ENCODE measurements at regions not wholly inside any gene's neighbourhood (a gene's known extent, or its start where the extent isn't known, plus 50 kb on each side); places are given as distances from the start of the nearest gene placed in this dataset.

DNA sequence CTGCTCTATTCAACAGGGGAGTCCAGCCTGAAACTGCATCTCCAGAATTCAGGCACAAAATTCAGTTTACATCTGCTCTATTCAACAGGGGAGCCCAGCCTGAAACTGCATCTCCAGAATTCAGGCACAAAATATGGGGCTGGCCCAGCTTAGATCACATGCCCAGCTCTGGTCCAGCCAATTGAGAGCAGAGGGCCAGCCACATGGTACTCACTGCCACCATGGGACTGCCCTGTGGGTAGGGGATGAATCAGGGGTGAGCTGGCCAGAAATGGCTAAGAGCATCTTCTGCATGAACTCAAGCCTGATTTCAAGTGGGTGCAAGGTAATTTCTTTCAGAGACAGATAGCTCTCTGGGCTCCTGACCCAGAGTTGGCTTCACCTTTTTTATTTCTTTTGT is 156.6 kb upstream of the LYZL2 start:
- H3K27me3 ChIP-seq: no peaks in the 10 kb centered on the region
- DNase-seq (ENCODE audit: low spot score): no peak
- H3K27ac ChIP-seq: peak overlapping the region; percentile 96
- peaks cover 0 to 17% of the 10 kb centered on the region in 2 donors for H3K4me1 ChIP-seq
- no peak overlapping the region for H3K4me3 ChIP-seq
- no peak for TF ChIP-seq CTCF (IDR thresholded peaks at IDR 0.05)
- no peaks in the 10 kb centered on the region for H3K9me3 ChIP-seq
- H3K36me3 ChIP-seq: no peaks in the 10 kb centered on the region

DNA sequence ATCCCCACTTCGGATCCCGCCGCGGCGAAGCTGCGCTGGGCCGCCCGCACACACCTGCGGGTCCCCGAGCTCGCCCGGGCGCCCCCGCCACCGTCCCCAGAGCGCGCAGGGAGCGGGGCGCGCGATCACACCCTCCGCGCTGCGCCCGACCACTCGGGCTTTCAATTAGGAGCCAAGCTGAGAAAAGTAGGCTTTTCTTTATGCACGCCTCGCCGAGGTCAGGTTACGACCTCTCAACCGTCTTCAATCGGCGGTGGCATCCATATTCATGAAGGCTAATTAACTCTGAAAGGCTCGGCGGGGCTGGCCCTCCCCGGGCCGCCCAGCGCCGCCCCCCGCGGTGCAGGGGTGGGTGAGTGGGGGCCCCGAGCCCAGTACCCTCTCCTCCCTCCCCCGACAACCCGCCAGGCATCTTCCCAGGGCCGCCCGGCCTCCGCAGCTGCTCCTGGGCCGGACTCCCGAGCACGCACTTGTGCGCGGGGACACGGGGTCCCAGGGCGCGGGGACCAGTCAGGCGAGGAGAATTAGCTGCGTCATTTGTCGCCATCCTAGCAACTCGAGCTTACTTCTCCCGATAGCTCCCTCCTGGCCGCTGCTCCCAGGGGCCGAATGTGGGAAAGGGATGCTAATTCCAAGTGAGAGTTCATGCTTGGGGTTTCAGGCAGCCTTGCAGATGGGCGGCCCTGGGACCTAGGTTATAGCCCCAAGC is 155.5 kb upstream of the LYZL2 start:
- peaks cover 0 to 17% of the 10 kb centered on the region in 2 donors for H3K4me1 ChIP-seq
- no peaks in the 10 kb centered on the region for H3K9me3 ChIP-seq
- TF ChIP-seq CTCF (IDR thresholded peaks at IDR 0.05): no peak
- H3K27me3 ChIP-seq: no peaks in the 10 kb centered on the region
- peak overlapping the region; percentile 96 for H3K27ac ChIP-seq
- H3K4me3 ChIP-seq: peak overlapping the region; percentile 77
- peak; percentile 90 for DNase-seq (ENCODE audit: low spot score)
- no peaks in the 10 kb centered on the region for H3K36me3 ChIP-seq

DNA sequence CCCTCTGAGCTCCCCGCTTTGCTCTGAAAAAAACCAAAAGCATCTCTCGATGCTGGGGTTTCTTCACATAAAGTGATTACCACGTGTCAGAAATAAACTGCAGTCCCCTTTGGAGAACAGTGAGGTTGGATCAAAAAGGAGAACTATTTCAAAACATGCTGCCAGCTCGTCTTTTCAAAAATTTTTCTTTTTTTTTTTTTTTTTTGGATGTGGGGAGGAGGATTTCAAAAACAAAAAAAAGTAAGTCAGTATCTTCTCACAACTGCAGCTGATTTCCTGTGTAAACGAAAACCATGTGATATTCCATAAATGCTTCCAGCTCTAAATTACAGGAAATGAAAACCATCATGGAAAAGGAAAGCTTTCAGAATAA is 155.0 kb upstream of the LYZL2 start:
- DNase-seq (ENCODE audit: low spot score): no peak
- peak overlapping the region; percentile 96 for H3K27ac ChIP-seq
- peak overlapping the region; percentile 77 for H3K4me3 ChIP-seq
- H3K27me3 ChIP-seq: no peaks in the 10 kb centered on the region
- no peaks in the 10 kb centered on the region for H3K36me3 ChIP-seq
- TF ChIP-seq CTCF (IDR thresholded peaks at IDR 0.05): no peak
- H3K4me1 ChIP-seq: peaks cover 0 to 17% of the 10 kb centered on the region in 2 donors
- no peaks in the 10 kb centered on the region for H3K9me3 ChIP-seq

GRCh38 chr10:30783939-30784501 is 154.5 kb upstream of the LYZL2 start:
- peak; percentile 72 to 93 for TF ChIP-seq CTCF (IDR thresholded peaks at IDR 0.05)
- Histone ChIP-seq H3K27ac (peak overlapping the region; percentile 96), H3K36me3 (no peaks in the 10 kb centered on the region), H3K4me3 (peak overlapping the region; percentile 77), H3K9me3 (no peaks in the 10 kb centered on the region), H3K27me3 (no peaks in the 10 kb centered on the region), H3K4me1 (peaks cover 0 to 17% of the 10 kb centered on the region in 2 donors)
- DNase-seq (ENCODE audit: low spot score): peak; percentile 86

DNA sequence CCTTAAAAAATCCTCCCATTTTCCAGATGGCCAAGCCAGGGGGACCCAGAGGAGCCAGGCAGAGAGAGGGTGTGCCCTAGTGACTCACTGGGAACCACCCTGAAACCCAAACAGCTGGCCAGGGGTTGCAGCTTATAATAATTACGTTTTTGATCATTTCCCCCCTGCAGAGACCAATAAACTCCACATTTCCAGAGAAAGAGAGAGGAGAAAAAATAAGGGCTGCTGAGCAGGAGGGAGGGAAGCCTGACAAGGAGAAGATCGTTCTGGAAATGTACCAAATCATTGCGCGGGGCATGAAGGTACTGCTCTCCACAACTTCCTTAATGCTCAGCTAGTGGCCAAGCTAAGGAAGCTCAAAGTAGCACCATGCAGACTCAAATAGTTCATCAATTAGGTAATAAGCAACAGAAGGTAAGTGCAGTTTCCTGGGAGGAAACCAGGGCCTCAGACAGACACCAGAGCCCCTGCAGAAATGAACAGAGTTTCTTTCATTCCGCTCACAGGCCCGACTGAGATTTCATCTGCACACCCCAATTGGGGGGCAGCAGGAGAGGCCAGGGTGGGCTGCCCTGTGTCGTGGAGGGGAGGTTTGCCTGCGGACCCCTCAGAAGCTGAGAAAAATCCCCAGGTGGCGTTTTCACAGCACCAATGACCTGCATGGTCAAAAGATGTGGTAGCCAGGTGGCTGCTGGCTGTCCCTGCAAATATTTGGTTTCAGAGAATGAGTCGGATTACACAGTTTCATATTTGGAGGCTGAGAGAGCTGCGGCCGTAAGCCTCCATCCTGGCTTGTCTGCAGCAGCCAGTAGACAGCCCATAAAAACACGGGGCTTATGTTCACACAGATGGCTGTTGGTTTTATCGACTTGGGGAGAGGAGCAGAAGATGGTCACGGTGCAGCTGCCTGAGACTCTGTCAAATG is 153.2 kb upstream of the LYZL2 start:
- no peak for DNase-seq (ENCODE audit: low spot score)

More for the DNA sequence above, 153.2 kb upstream of the LYZL2 start:
- peak overlapping the region; percentile 96 for H3K27ac ChIP-seq
- no peaks in the 10 kb centered on the region for H3K36me3 ChIP-seq
- TF ChIP-seq CTCF (IDR thresholded peaks at IDR 0.05): no peak
- peaks cover 0 to 17% of the 10 kb centered on the region in 2 donors for H3K4me1 ChIP-seq
- no peaks in the 10 kb centered on the region for H3K9me3 ChIP-seq
- H3K27me3 ChIP-seq: no peaks in the 10 kb centered on the region
- no peak overlapping the region for H3K4me3 ChIP-seq

Measured in right atrium auricular region (tissue), 2 donors.